Heart right ventricle (tissue), 16 donors: ENCODE measurements at regions not wholly inside any gene's neighbourhood (a gene's known extent, or its start where the extent isn't known, plus 50 kb on each side); places are given as distances from the start of the nearest gene placed in this dataset.

Experiments used
- ATAC-seq, 8 donors: fragments of 200-7000 bp; cut with Tn5 transposase; one replicate each; pipeline ENCODE4 v1.9.1; 2020; ENCODE audit warnings: mild to moderate bottlenecking in 8 of 8, moderate library complexity in 8 of 8, moderate number of reproducible peaks in 1 of 8
- DNase-seq, 2 donors: peaks; one replicate each; pipeline ENCODE4 v3.0.0-alpha.2; 2020
- H3K27ac ChIP-seq, 10 donors: fragments of 200-600 bp; sonication (generic) in 2 of 10; one replicate each; pipeline versions ENCODE4 v1.5.0 to v1.8.0; 2020 to 2022; ENCODE audit warnings: mild to moderate bottlenecking in 3 of 10
- H3K27me3 ChIP-seq, 7 donors: fragments of 200-600 bp; one replicate each; pipeline ENCODE4 v1.8.0; 2021 to 2022; ENCODE audit warnings: mild to moderate bottlenecking in 2 of 7
- H3K36me3 ChIP-seq, 9 donors: fragments of 200-600 bp; sonication (generic) in 1 of 9; one replicate each; pipeline versions ENCODE4 v1.5.0 to v1.8.0; 2020 to 2022; ENCODE audit warnings: mild to moderate bottlenecking in 2 of 9
- H3K4me1 ChIP-seq, 9 donors: fragments of 200-600 bp; sonication (generic) in 1 of 9; one replicate each; pipeline versions ENCODE4 v1.5.0 to v1.8.0; 2020 to 2022; ENCODE audit warnings: mild to moderate bottlenecking in 4 of 9
- H3K4me3 ChIP-seq, 10 donors: fragments of 200-600 bp; sonication (generic) in 2 of 10; one replicate each; pipeline versions ENCODE4 v1.5.0 to v1.8.0; 2020 to 2022; ENCODE audit warnings: mild to moderate bottlenecking in 7 of 10, moderate library complexity in 2 of 10
- H3K9me3 ChIP-seq, 11 donors: fragments of 200-600 bp in 10 of 11; sonication (generic) in 2 of 11; one replicate each; pipeline versions ENCODE4 v1.5.0 to v1.8.0; 2013 to 2022; ENCODE audit warnings: mild to moderate bottlenecking in 2 of 11, control low read depth in 1 of 11, moderate library complexity in 1 of 11
- CTCF ChIP-seq, 9 donors: fragments of 200-600 bp; sonication (generic) in 2 of 9; IDR thresholded peaks; one replicate each; pipeline versions ENCODE4 v1.5.0 to v1.8.0; 2021 to 2022; ENCODE audit warnings: antibody characterized with exemption in 9 of 9, mild to moderate bottlenecking in 5 of 9, moderate library complexity in 1 of 9
- WGBS, 2 donors: extraction: QIAGEN DNeasy Blood & Tissue Kit; methylation state at CpG; one replicate each; pipeline ENCODE4 v1.1.7; 2013; ENCODE audit warnings: inconsistent platforms in 1 of 2; 5-methylcytosine and 5-hydroxymethylcytosine counted together
- intact Hi-C, 10 donors: fragments of 100-400 bp; cut with DNase I; formaldehyde crosslinking; loops; one replicate each; pipeline versions ENCODE4 v1.11.1 to v1.14.2; 2022
- donor health status: Arrhythmogenic right ventricular cardiomyopathy.
- donor health status: ischemic (EF 13 %, LVEDD 7.1; RV severe dilation, severe dysfunction).
- donor health status: healthy with polysubstance abuse.
- donor health status: DM: no; HTN: yes; CAD: no.
- donor health status: DM: no; HTN: no; CAD: no.
- donor health status: ischemic (EF 25% LVEDD 6.9; RV normal size, moderate dysfunction).
- donor health status: ischemic (EF 25% LVEDD 5.7; RV mildly dilated, moderate dysfunction).
- donor health status: healthy.
- donor health status: DM: yes; HTN: yes; CAD: no.
- donor health status: Ischemic cardiomyopathy.
- donor health status: ischemic (EF 35%, LVEDD 5.7; RV mildly dilated, moderate dysfunction).
- donor health status: nonischemic (EF 11% LVEDD 7.7; RV severe dilation, severe dysfunction).
- donor health status: DM: yes; HTN: yes; CAD: no.
- donor health status: PGD.
- donor health status: ischemic (EF 29% LVEDD 5.4; RV normal size, mild dysfunction).
- donor health status: nonischemic (EF 23%, LVEDD 6.1; RV moderate dilation, normal function).

DNA sequence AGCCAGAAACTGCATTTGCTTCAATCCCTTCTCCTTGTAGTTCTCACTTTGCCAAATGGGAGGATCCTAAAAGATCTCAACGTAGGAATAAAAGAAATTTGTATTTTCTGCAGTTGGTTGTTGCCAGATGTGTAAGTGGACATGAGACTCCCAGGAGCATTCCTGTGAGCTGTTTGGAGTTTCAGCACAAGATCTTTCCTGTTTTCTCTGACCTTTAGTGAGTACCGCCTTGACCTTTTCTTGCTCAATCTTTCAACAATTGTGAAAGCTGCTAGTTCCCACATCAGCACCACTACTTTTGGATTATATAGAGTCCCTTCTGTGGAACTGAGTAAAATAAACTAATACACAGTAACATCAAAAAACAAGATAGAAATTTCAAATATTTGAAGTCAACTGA, 683.8 kb upstream of the PABPC4L start:
- Histone ChIP-seq H3K27me3 (no peaks in the 10 kb centered on the region), H3K9me3 (no peaks in the 10 kb centered on the region), H3K27ac (no peak overlapping the region), H3K36me3 (no peaks in the 10 kb centered on the region), H3K4me1 (no peaks in the 10 kb centered on the region), H3K4me3 (no peak overlapping the region)
- WGBS, 2 donors: 58 to 66% methylated on average over 2 of the region's 2 CpGs
- TF ChIP-seq CTCF (IDR thresholded peaks at IDR 0.05): no peak
- intact Hi-C loops: no loop called here
- ATAC-seq (no peak), DNase-seq (no peak)

DNA sequence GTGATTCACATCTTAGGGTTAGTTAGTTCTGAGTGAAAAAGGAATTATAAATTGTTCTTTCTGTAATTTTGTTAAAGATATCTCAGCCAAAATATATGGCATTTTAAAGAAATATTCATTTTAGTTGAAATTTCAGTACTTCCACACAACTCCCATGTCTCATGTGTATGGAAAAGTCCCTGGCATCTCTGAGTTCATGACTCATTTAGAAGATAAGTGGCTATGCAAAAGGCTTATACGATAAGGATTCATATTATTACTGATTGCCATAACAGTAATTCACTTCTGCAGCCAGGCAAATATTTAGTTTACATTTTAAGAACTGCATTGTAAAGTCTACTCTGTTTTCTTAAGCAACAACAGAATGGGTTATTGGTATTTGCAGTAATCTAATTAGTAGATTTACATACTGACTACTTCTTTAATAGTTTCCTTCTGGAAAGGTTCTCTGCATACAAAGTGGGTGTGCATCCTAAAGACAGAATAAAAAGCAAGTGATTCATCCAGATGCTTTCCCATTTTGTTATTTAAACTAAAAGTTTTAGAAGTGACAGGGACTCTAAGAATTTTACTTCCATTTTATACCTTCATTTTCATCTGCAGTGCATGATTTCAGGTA, 682.4 kb upstream of the PABPC4L start:
- 48 to 63% methylated on average over 1 of the region's 1 CpG for WGBS, 2 donors
- DNase-seq (no peak), ATAC-seq (no peak)
- no peak overlapping the region for H3K4me3 ChIP-seq
- H3K4me1 ChIP-seq: no peaks in the 10 kb centered on the region
- H3K9me3 ChIP-seq: no peaks in the 10 kb centered on the region
- H3K27me3 ChIP-seq: no peaks in the 10 kb centered on the region
- intact Hi-C loops: no loop called here
- no peak for TF ChIP-seq CTCF (IDR thresholded peaks at IDR 0.05)
- no peak overlapping the region for H3K27ac ChIP-seq
- H3K36me3 ChIP-seq: no peaks in the 10 kb centered on the region

DNA sequence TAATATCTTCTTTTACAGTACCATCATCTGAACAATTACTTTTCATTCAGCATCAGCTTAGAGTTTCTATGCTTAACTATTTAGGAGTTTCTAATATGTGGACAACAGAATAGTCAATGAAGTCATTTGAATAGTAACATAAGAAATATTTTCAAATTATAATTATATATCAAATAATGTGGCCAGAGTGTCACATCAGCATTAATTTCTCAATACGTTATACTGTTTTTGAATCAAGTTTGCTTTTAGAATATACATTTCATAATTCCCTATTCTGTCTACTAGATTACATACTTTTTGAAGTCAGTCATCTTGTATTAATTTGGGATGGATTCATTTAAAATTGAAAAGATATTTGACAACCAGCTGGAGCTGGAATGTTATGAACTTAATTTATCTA, 677.4 kb upstream of the PABPC4L start:
- H3K9me3 ChIP-seq: peaks cover 0 to 9% (median 0%) of the 10 kb centered on the region in 11 donors
- ATAC-seq (no peak), DNase-seq (no peak)
- no peak for TF ChIP-seq CTCF (IDR thresholded peaks at IDR 0.05)
- no peak overlapping the region for H3K27ac ChIP-seq
- WGBS, 2 donors: 92% methylated on average over 1 of the region's 1 CpG
- no peak overlapping the region for H3K4me3 ChIP-seq
- intact Hi-C loops: no loop called here
- no peaks in the 10 kb centered on the region for H3K4me1 ChIP-seq
- no peaks in the 10 kb centered on the region for H3K27me3 ChIP-seq
- no peaks in the 10 kb centered on the region for H3K36me3 ChIP-seq

- Histone ChIP-seq H3K27me3 (no peaks in the 10 kb centered on the region), H3K4me1 (no peaks in the 10 kb centered on the region), H3K27ac (no peak overlapping the region), H3K36me3 (no peaks in the 10 kb centered on the region), H3K4me3 (no peak overlapping the region), H3K9me3 (no peaks in the 10 kb centered on the region)
- no peak for ATAC-seq
- intact Hi-C loops: no loop called here
- no peak for TF ChIP-seq CTCF (IDR thresholded peaks at IDR 0.05)
- DNase-seq: no peak
Measured at GRCh38 chr4:134867027-134867426, 665.4 kb upstream of the PABPC4L start.
